ENCODE measurements at regions not wholly inside any gene's neighbourhood (a gene's known extent, or its start where the extent isn't known, plus 50 kb on each side); places are given as distances from the start of the nearest gene placed in this dataset.

GRCh38 chr13:31945202-31945961, 86.2 kb upstream of the FRY start:
- CTCF ChIA-PET, result interaction anchor here (0.6 to 1.6 kb wide), 5 partner anchors 8 to 86 kb away, joined by 3 to 6 read pairs (median 4); no protein-coding TSS in a partner anchor
- H3K27me3 Mint-ChIP-seq, result no peaks in the 10 kb centered on the region
- TF ChIP-seq CTCF (IDR thresholded peaks at IDR 0.05), result no peak
- no peak for TF ChIP-seq EZH2 (IDR thresholded peaks at IDR 0.05; ENCODE audit: borderline replicate concordance, insufficient read depth, low read depth, low read length, poor library complexity, severe bottlenecking)
- POLR2A ChIA-PET, result interaction anchor here (0.7 kb wide), 1 partner anchor 248 kb away, joined by 3 read pairs; no protein-coding TSS in a partner anchor
- Histone ChIP-seq H3K79me2 (ENCODE audit: control insufficient read depth, insufficient read depth, low read length) (no peaks in the 10 kb centered on the region), H3K36me3 (replicated peaks in 1 of 2; ENCODE audit: control extremely low read depth in 1 of 2, control insufficient read depth in 1 of 2, extremely low read depth in 1 of 2, insufficient read depth in 2 of 2, low read length in 1 of 2) (peaks cover 0 to 3% of the 10 kb centered on the region in 2 experiments), H4K20me1 (ENCODE audit: control insufficient read depth, insufficient read depth, low read length, poor library complexity, severe bottlenecking) (no peaks in the 10 kb centered on the region), H3K4me3 (ENCODE audit: control extremely low read depth in 1 of 5, extremely low read depth in 1 of 5, insufficient read depth in 1 of 5, low read depth in 2 of 5, low read length in 4 of 5) (no peak overlapping the region), H3K27me3 (replicated peaks in 1 of 4; ENCODE audit: control extremely low read depth in 1 of 4, control insufficient read depth in 3 of 4, insufficient read depth in 4 of 4, low read length in 3 of 4) (no peaks in the 10 kb centered on the region), H3K27ac (ENCODE audit: low read length in 2 of 2) (no peak overlapping the region), H3K9ac (ENCODE audit: low read length) (no peak overlapping the region), H3K4me1 (ENCODE audit: control insufficient read depth in 2 of 2, insufficient read depth in 2 of 2, low read length in 2 of 2) (peaks cover 4 to 5% of the 10 kb centered on the region in 2 donors), H3K4me2 (replicated peaks; ENCODE audit: low read depth, low read length, poor library complexity, severe bottlenecking) (no peak overlapping the region), H2AFZ (ENCODE audit: insufficient read depth, low read depth, low read length, poor library complexity, severe bottlenecking) (no peak overlapping the region), H3K9me3 (ENCODE audit: control extremely low read depth in 1 of 3, control insufficient read depth in 2 of 3, insufficient read depth in 1 of 3, low read length in 2 of 3) (no peaks in the 10 kb centered on the region)
- no peak overlapping the region for H3K27ac Mint-ChIP-seq
- H3K4me1 Mint-ChIP-seq, result peaks cover 4% of the 10 kb centered on the region
- no peaks in the 10 kb centered on the region for H3K9me3 Mint-ChIP-seq (ENCODE audit: insufficient read depth)
- 96% methylated on average over 8 of the region's 14 CpGs for WGBS (ENCODE audit: insufficient coverage)
- DNase-seq (no peak), ATAC-seq (ENCODE audit: low read depth) (no peak)
- intact Hi-C loops (cut with micrococcal nuclease), result no loop called here
- H3K4me3 Mint-ChIP-seq, result no peak overlapping the region

GRCh38 chr13:31946091-31946770, 85.3 kb upstream of the FRY start:
- Histone ChIP-seq H2AFZ (ENCODE audit: insufficient read depth, low read depth, low read length, poor library complexity, severe bottlenecking) (no peak overlapping the region), H3K79me2 (ENCODE audit: control insufficient read depth, insufficient read depth, low read length) (no peaks in the 10 kb centered on the region), H3K4me3 (ENCODE audit: control extremely low read depth in 1 of 5, extremely low read depth in 1 of 5, insufficient read depth in 1 of 5, low read depth in 2 of 5, low read length in 4 of 5) (no peak overlapping the region), H3K27ac (ENCODE audit: low read length in 2 of 2) (no peak overlapping the region), H3K4me2 (replicated peaks; ENCODE audit: low read depth, low read length, poor library complexity, severe bottlenecking) (no peak overlapping the region), H3K9me3 (ENCODE audit: control extremely low read depth in 1 of 3, control insufficient read depth in 2 of 3, insufficient read depth in 1 of 3, low read length in 2 of 3) (no peaks in the 10 kb centered on the region), H4K20me1 (ENCODE audit: control insufficient read depth, insufficient read depth, low read length, poor library complexity, severe bottlenecking) (no peaks in the 10 kb centered on the region), H3K4me1 (ENCODE audit: control insufficient read depth in 2 of 2, insufficient read depth in 2 of 2, low read length in 2 of 2) (peaks cover 11 to 12% of the 10 kb centered on the region in 2 donors), H3K36me3 (replicated peaks in 1 of 2; ENCODE audit: control extremely low read depth in 1 of 2, control insufficient read depth in 1 of 2, extremely low read depth in 1 of 2, insufficient read depth in 2 of 2, low read length in 1 of 2) (peaks cover 0 to 3% of the 10 kb centered on the region in 2 experiments), H3K27me3 (replicated peaks in 1 of 4; ENCODE audit: control extremely low read depth in 1 of 4, control insufficient read depth in 3 of 4, insufficient read depth in 4 of 4, low read length in 3 of 4) (no peaks in the 10 kb centered on the region), H3K9ac (ENCODE audit: low read length) (no peak overlapping the region)
- CTCF ChIA-PET, result interaction anchor here (0.6 to 1.6 kb wide), 3 partner anchors 10 to 36 kb away, joined by 3 to 6 read pairs (median 4); no protein-coding TSS in a partner anchor
- Mint-ChIP-seq H3K4me3 (no peak overlapping the region), H3K9me3 (ENCODE audit: insufficient read depth) (no peaks in the 10 kb centered on the region), H3K4me1 (peaks cover 11% of the 10 kb centered on the region), H3K27me3 (no peaks in the 10 kb centered on the region), H3K27ac (no peak overlapping the region)
- TF ChIP-seq CTCF (IDR thresholded peaks at IDR 0.05) (no peak), EZH2 (IDR thresholded peaks at IDR 0.05; ENCODE audit: borderline replicate concordance, insufficient read depth, low read depth, low read length, poor library complexity, severe bottlenecking) (no peak)
- WGBS (ENCODE audit: insufficient coverage), result no CpG with 5 or more reads among the region's 3 CpGs
- DNase-seq (no peak), ATAC-seq (ENCODE audit: low read depth) (no peak)
- POLR2A ChIA-PET, result interaction anchor here (0.6 kb wide), 1 partner anchor 361 kb away, joined by 6 read pairs; no protein-coding TSS in a partner anchor
- intact Hi-C loops (cut with micrococcal nuclease), result no loop called here

Measured in B cell (primary cell).